ENCODE measurements at regions not wholly inside any gene's neighbourhood (a gene's known extent, or its start where the extent isn't known, plus 50 kb on each side); places are given as distances from the start of the nearest gene placed in this dataset.

GRCh38 chr10:59595593-59595992 lies 114.1 kb downstream of the SLC16A9 start:
- no peak for DNase-seq

GRCh38 chr10:59593768-59594167 lies 115.9 kb downstream of the SLC16A9 start:
- no peak for DNase-seq

- DNase-seq: no peak
Measured at GRCh38 chr10:59589796-59590195, 119.9 kb downstream of the SLC16A9 start.

- DNase-seq: no peak
Measured at GRCh38 chr10:59588791-59589190, 120.9 kb downstream of the SLC16A9 start.

GRCh38 chr10:59587756-59588140 lies 121.9 kb downstream of the SLC16A9 start:
- DNase-seq: no peak

- DNase-seq: no peak
Measured at GRCh38 chr10:59587083-59587755, 122.4 kb downstream of the SLC16A9 start.

- DNase-seq: no peak
Measured at GRCh38 chr10:59586407-59586891, 123.2 kb downstream of the SLC16A9 start.

- DNase-seq: no peak
Measured at GRCh38 chr10:59585046-59585700, 124.5 kb downstream of the SLC16A9 start.

GRCh38 chr10:59582780-59583179 lies 126.9 kb downstream of the SLC16A9 start:
- no peak for DNase-seq

GRCh38 chr10:59582058-59582457 lies 127.6 kb downstream of the SLC16A9 start:
- DNase-seq: no peak

GRCh38 chr10:59580026-59580863 lies 129.4 kb downstream of the SLC16A9 start:
- DNase-seq: no peak

- no peak for DNase-seq
Measured at GRCh38 chr10:59578741-59579140, 130.9 kb downstream of the SLC16A9 start.

GRCh38 chr10:59577984-59578383 lies 131.7 kb downstream of the SLC16A9 start:
- DNase-seq: no peak

GRCh38 chr10:59575269-59575668 lies 134.4 kb downstream of the SLC16A9 start:
- no peak for DNase-seq

GRCh38 chr10:59563531-59563930 lies 146.1 kb downstream of the SLC16A9 start:
- no peak for DNase-seq

- DNase-seq: no peak
Measured at GRCh38 chr10:59562126-59562525, 147.5 kb downstream of the SLC16A9 start.

- DNase-seq: no peak
Measured at GRCh38 chr10:59561477-59562121, 148.1 kb downstream of the SLC16A9 start.

GRCh38 chr10:59560990-59561389 lies 148.7 kb downstream of the SLC16A9 start:
- DNase-seq: no peak

GRCh38 chr10:59560161-59560560 lies 149.5 kb downstream of the SLC16A9 start:
- no peak for DNase-seq

- DNase-seq: no peak
Measured at GRCh38 chr10:59558066-59558465, 151.6 kb downstream of the SLC16A9 start.

GRCh38 chr10:59557642-59558041 lies 152.0 kb downstream of the SLC16A9 start:
- DNase-seq: no peak

- no peak for DNase-seq
Measured at GRCh38 chr10:59557052-59557451, 152.6 kb downstream of the SLC16A9 start.
